GM12874 (cell line): ENCODE measurements at regions not wholly inside any gene's neighbourhood (a gene's known extent, or its start where the extent isn't known, plus 50 kb on each side); places are given as distances from the start of the nearest gene placed in this dataset.
A peak's percentile ranks its signal among the peaks of the same experiment; 100 is the strongest.

ENCODE experiments used
- TF ChIP-seq, protein P1 (sequence below): IDR thresholded peaks from 2 replicates; pipeline ENCODE4 v1.5.1; 2011; ENCODE audit warnings: low read depth, mild to moderate bottlenecking, control low read depth, low read length, moderate library complexity; ENCODE audit not compliant: insufficient read depth

GRCh38 chr3:103968751-103969150 is 1398.0 kb upstream of the ALCAM start:
- TF ChIP-seq, protein P1, sequence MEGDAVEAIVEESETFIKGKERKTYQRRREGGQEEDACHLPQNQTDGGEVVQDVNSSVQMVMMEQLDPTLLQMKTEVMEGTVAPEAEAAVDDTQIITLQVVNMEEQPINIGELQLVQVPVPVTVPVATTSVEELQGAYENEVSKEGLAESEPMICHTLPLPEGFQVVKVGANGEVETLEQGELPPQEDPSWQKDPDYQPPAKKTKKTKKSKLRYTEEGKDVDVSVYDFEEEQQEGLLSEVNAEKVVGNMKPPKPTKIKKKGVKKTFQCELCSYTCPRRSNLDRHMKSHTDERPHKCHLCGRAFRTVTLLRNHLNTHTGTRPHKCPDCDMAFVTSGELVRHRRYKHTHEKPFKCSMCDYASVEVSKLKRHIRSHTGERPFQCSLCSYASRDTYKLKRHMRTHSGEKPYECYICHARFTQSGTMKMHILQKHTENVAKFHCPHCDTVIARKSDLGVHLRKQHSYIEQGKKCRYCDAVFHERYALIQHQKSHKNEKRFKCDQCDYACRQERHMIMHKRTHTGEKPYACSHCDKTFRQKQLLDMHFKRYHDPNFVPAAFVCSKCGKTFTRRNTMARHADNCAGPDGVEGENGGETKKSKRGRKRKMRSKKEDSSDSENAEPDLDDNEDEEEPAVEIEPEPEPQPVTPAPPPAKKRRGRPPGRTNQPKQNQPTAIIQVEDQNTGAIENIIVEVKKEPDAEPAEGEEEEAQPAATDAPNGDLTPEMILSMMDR = no peak

DNA sequence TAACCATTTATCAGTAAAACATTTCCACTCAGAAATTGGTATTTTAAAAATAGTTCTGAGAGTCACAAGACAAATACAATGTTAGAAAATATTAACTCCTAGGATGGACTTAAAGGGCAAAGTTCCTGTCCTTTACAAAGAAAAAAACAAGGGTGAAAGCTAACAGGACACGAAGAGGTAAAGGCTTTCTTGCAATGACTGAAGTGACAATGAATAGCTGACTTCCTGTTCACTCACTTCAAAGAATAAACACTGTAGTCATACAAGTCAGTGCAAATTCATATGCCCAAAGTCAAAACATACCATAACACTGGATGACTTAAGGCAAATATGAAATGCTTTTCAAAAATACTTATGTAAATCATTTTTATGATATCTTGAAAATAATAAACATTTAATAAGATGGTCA is 1389.8 kb upstream of the ALCAM start:
- TF ChIP-seq, protein P1 = no peak

- TF ChIP-seq, protein P1 = no peak
These were observed 1389.3 kb upstream of the ALCAM start for GRCh38 chr3:103977417-103977816.

GRCh38 chr3:103991461-103992115 is 1375.1 kb upstream of the ALCAM start:
- TF ChIP-seq, protein P1 = peak; percentile 56

DNA sequence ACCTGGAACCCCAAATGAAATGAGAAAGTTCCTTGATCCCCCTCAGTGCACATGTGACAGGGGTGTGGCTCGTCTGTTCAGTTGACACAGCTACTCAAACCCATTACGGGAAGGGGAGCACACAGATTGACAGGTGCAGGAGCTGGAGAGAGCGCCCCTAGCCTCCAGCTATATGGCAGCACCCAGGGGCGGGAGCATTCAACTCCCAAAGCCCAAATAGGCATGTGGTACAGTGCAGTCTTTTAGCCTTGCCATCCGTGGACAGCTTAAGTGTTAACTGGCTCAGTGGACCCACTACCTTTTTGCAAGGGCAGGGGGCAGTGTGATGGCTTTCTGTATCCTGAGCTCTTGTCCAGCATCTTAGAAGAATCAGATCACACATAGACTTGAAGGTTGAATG is 1374.2 kb upstream of the ALCAM start:
- TF ChIP-seq, protein P1 = peak; percentile 18; the same call in 1 of the 2 replicates

DNA sequence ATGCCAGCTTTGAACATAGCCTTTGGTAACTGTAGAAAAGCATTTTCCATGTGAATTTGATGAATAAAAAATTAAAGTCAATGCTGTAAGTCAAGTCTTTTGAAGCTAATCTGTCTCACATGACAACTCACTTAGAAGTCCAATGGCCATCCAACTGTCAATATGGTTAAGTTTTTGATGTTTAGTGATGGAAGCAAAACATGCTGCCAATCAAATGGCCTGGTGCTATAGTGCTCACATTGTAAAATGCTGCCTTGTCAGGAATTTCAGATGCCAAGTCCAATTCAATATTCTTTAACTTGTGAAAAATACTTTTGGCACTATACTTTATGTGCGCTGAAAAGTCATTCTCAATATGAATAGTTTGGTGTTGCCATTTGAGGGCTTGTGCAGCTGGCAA is 1361.8 kb upstream of the ALCAM start:
- TF ChIP-seq, protein P1 = no peak

DNA sequence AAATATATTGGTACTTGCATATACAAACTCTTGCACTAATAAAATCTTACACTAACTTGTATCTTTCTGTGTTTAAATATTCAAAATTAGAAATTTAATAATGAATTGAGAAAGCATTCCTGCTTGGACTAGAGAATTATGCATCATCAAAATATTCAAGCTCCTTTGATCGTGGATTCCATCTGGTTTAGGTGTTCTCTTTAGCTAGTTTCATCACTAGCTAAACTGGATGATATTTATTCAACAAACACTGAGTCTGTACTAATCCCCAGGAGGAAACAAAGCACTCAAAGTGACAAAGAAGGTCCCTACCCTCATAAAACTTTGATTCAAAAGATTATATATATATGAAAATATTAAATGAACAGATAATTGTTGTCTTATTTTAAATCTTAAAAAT is 1360.9 kb upstream of the ALCAM start:
- TF ChIP-seq, protein P1 = no peak
